Small intestine (tissue), 7 donors: ENCODE measurements at regions not wholly inside any gene's neighbourhood (a gene's known extent, or its start where the extent isn't known, plus 50 kb on each side); places are given as distances from the start of the nearest gene placed in this dataset.
A peak's percentile ranks its signal among the peaks of the same experiment; 100 is the strongest.

ENCODE experiments used
- DNase-seq, 2 donors: peaks; one replicate each; pipeline versions ENCODE4 v3.0.0 to v3.0.0-alpha.2; 2013
- FAIRE-seq: peaks from 2 replicates; lab custom pipeline; 2012; peaks lifted over from hg19 to GRCh38; lab: Jason Lieb, UNC
- H3K27ac ChIP-seq, 3 donors: one replicate each; pipeline ENCODE4 v1.5.1; 2013; ENCODE audit warnings: low read length in 2 of 3, mild to moderate bottlenecking in 2 of 3, control low read depth in 1 of 3, inconsistent platforms in 1 of 3, low read depth in 1 of 3, moderate library complexity in 1 of 3
- H3K27me3 ChIP-seq, 3 donors: one replicate each; pipeline ENCODE4 v1.6.1; 2013; ENCODE audit warnings: low read length in 3 of 3, inconsistent platforms in 1 of 3; ENCODE audit not compliant: control insufficient read depth in 3 of 3, insufficient read depth in 3 of 3
- H3K36me3 ChIP-seq, 3 donors: one replicate each; pipeline ENCODE4 v1.6.1; 2013; ENCODE audit warnings: low read length in 3 of 3, inconsistent platforms in 1 of 3, low read depth in 1 of 3, mild to moderate bottlenecking in 1 of 3, moderate library complexity in 1 of 3; ENCODE audit not compliant: control insufficient read depth in 3 of 3, insufficient read depth in 2 of 3
- H3K4me1 ChIP-seq, 3 donors: one replicate each; pipeline ENCODE4 v1.6.1; 2013; ENCODE audit warnings: low read length in 2 of 3, inconsistent platforms in 1 of 3, low read depth in 1 of 3, mild to moderate bottlenecking in 1 of 3, moderate library complexity in 1 of 3; ENCODE audit not compliant: control insufficient read depth in 3 of 3, insufficient read depth in 2 of 3
- H3K4me3 ChIP-seq, 3 donors: one replicate each; pipeline ENCODE4 v1.5.1; 2013; ENCODE audit warnings: low read length in 3 of 3, control low read depth in 1 of 3, inconsistent platforms in 1 of 3, low read depth in 1 of 3, mild to moderate bottlenecking in 1 of 3, moderate library complexity in 1 of 3
- H3K9me3 ChIP-seq, 2 donors: one replicate each; pipeline ENCODE4 v1.6.1; 2013; ENCODE audit warnings: low read depth in 1 of 2, low read length in 1 of 2; ENCODE audit not compliant: control insufficient read depth in 2 of 2, insufficient read depth in 1 of 2
- WGBS, 3 donors: extraction: QIAGEN DNeasy Blood & Tissue Kit; methylation state at CpG; one replicate each; pipeline ENCODE4 v1.1.7; 2013; 5-methylcytosine and 5-hydroxymethylcytosine counted together
- donor health status: healthy with polysubstance abuse.
- donor health status: control.
- donor health status: control.
- donor health status: Bipolar disorder and iron deficiency.
- donor health status: healthy.

DNA sequence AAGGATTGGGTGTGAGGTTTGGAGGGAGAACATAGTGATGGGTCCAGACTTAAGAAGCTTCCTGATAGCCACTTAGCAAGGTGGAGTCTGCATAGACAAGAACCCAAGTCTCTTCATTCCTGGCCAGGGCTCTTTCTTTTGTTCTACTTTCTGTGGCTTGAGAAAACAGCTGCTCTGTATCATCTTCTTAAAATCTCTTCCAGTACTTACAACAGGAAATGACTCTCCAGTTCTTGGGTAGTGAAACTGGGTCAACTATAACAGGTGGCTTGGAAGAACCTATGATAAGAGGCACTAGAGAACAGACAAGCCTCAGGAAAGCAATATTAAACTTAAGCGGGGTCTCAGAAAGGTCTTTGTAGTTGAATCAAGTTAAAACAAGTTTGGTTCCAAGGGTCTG lies 148.1 kb upstream of the USP24 start:
- H3K9me3 ChIP-seq, result peaks cover 0 to 8% of the 10 kb centered on the region in 2 donors
- H3K27ac ChIP-seq, result peak overlapping the region in 1 of 3 donors; percentile 45
- no peaks in the 10 kb centered on the region for H3K4me1 ChIP-seq
- FAIRE-seq (no peak), DNase-seq (no peak)
- H3K27me3 ChIP-seq, result peaks cover 1 to 2% (median 2%) of the 10 kb centered on the region in 3 donors
- no peak overlapping the region for H3K4me3 ChIP-seq
- WGBS, 3 donors, result 49 to 84% (median 54%) methylated on average over 1 of the region's 1 CpG
- H3K36me3 ChIP-seq, result no peaks in the 10 kb centered on the region

DNA sequence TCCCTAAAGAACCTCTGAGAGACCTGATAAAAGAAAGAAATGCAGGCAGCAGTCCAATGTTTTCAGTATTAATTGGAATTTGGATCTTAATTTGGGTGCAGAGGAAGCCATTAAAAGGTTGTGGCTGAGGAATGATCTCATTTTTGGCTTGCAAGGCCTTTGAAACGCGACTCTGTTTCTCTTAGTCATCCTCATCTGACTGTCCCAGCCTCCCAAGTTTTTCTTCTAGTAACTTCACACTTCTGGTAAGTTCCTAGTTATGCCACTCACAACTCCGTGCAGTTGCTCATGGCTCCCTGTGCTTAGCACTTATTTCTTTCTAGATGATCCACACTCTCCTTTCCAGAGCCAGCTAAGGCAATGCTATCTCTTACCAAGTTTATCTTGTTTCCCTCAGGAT lies 147.4 kb upstream of the USP24 start:
- Histone ChIP-seq H3K9me3 (peaks cover 0 to 3% of the 10 kb centered on the region in 2 donors), H3K4me3 (no peak overlapping the region), H3K27ac (peak overlapping the region in 1 of 3 donors; percentile 70), H3K4me1 (no peaks in the 10 kb centered on the region), H3K36me3 (no peaks in the 10 kb centered on the region), H3K27me3 (peaks cover 1 to 2% (median 2%) of the 10 kb centered on the region in 3 donors)
- DNase-seq, result no peak
- FAIRE-seq, result no peak
- 45 to 71% (median 65%) methylated on average over 3 of the region's 3 CpGs for WGBS, 3 donors

DNA sequence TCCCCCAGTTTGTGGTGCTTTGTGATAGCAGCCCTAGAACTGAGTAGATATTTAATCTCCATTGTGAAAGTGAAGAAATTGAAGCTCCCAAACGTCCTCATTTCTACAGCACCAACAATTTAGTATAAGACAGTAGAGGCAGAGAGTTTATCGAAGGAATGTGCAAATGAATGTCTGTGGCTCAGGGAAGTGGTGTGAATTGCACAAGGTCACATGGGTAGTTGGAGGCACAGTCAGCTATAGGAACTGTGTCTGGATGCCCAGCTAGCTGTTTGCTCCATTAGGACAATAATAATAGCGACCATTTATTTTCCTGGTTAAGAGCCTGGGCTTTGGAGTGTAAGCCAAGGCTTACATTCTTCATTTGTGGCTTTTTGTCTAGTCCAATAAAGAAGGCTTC lies 144.4 kb upstream of the USP24 start:
- no peak for FAIRE-seq
- WGBS, 3 donors, result 78 to 86% (median 81%) methylated on average over 3 of the region's 3 CpGs
- no peaks in the 10 kb centered on the region for H3K36me3 ChIP-seq

DNA sequence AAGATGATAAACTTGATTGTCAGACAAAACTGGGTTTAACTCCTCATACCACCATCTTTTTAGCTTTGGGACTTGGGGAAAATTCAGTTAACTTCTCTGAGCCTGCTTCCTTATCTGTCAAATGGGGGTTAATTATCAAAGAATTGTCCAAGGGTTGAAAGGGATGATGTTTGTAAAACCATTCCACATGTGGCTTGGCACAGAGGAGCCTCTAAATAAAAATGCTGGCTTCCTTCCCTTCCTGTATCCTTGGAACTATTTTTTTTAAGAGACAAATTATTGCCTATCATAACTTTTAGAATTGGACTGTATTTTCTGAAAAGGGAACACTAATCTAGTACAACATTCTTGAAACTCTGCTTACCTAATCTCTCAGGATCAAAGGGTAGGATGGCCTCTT lies 143.4 kb upstream of the USP24 start:
- FAIRE-seq (no peak), DNase-seq (no peak)
- no peak overlapping the region for H3K27ac ChIP-seq
- H3K9me3 ChIP-seq, result no peaks in the 10 kb centered on the region
- peaks cover 1 to 2% (median 2%) of the 10 kb centered on the region in 3 donors for H3K27me3 ChIP-seq
- H3K4me1 ChIP-seq, result peaks cover 0 to 4% (median 0%) of the 10 kb centered on the region in 3 donors
- H3K36me3 ChIP-seq, result no peaks in the 10 kb centered on the region
- no peak overlapping the region for H3K4me3 ChIP-seq

More for the DNA sequence above, 144.4 kb upstream of the USP24 start:
- Histone ChIP-seq H3K27me3 (peaks cover 1 to 2% (median 2%) of the 10 kb centered on the region in 3 donors), H3K27ac (no peak overlapping the region), H3K4me1 (no peaks in the 10 kb centered on the region), H3K4me3 (no peak overlapping the region), H3K9me3 (no peaks in the 10 kb centered on the region)
- no peak for DNase-seq

DNA sequence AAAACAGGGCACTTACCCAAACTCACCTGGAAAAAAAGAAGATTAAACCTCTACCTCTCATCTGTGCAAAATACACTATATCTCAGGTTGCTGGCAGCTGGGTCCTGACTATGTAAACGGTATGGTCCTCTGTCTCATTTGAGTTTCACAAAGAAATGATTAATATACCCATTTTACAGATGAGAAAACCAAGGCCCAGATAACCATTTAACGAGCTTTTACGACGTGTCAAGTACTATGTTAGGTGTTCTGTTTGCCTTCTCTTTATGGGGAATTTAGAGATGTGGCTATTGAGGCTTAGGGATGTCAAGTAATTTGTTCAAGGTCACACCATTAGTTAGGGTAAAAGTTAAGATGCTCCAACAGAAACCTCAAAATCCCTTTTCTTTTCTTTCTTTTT lies 140.4 kb upstream of the USP24 start:
- H3K27ac ChIP-seq, result no peak overlapping the region
- DNase-seq, result no peak
- WGBS, 3 donors, result 87 to 95% (median 89%) methylated on average over 4 of the region's 4 CpGs
- no peaks in the 10 kb centered on the region for H3K9me3 ChIP-seq
- peaks cover 0 to 9% (median 0%) of the 10 kb centered on the region in 3 donors for H3K4me1 ChIP-seq
- no peak for FAIRE-seq
- H3K4me3 ChIP-seq, result no peak overlapping the region
- H3K36me3 ChIP-seq, result no peaks in the 10 kb centered on the region
- H3K27me3 ChIP-seq, result peaks cover 0 to 1% (median 0%) of the 10 kb centered on the region in 3 donors

DNA sequence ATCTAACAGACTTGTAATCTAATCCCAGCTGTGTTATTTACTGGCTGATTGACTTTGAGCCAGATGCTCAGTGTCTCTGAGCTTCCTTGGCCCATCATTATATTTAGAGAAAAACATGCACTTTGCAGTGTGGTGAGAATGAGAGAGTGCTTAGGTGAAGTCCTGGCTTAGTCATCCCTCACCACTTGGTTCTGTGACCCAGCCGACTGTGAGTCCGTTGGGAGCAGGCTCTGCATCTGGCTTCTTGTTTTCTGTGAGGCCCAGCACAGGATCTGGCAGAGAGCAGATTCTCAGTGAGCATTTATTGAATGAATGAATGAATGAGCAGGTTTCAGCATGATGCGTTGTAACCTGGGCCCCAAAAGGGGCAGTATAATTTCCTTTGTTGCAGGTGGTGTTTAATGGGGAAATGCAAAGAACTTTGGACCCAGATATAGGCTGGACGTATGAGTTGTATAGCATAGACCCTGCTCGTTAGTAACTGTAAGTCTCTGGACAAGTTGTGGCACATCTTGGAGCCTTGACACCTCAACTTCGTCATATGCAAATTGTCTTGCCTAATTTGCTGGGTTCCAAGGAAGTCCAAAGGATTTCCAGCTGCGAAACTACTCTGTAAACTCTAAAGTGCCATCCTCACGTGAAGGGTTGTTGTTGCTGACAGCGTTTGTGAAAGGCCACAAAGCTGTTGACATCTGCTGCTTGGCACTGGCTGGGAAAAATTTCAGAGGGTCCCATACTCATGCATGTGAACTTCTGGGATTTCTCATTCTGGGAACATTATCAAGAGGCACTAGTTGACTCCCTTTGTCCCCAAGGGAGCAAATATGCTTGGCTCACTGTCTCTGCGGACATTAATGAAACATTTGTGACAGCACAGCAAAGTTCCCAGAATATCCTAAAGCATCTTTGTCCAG lies 138.8 kb upstream of the USP24 start:
- FAIRE-seq, result no peak

DNA sequence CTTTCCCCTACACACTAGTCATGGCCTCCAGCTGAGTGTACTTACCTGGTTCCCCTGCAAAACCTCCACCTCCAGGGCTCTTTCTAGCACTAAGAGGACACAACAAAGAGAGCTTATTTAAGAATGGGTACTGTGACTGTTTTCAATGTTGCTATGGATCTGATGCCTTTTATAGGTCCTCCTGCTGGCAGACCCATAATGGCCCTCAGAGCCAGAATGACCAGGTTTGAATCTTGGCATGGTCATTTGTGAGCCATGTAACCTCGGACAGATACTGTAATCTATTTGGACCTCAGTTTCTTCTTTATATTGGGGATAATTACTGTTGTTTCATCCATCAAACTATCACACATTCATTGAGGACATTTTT lies 137.6 kb upstream of the USP24 start:
- H3K36me3 ChIP-seq, result no peaks in the 10 kb centered on the region
- no peak for FAIRE-seq
- no peaks in the 10 kb centered on the region for H3K9me3 ChIP-seq
- no peaks in the 10 kb centered on the region for H3K27me3 ChIP-seq
- no peak for DNase-seq
- H3K4me1 ChIP-seq, result peaks cover 0 to 9% (median 0%) of the 10 kb centered on the region in 3 donors
- no peak overlapping the region for H3K4me3 ChIP-seq
- WGBS, 3 donors, result 65 to 79% (median 72%) methylated on average over 1 of the region's 1 CpG
- H3K27ac ChIP-seq, result no peak overlapping the region

More for the DNA sequence above, 138.8 kb upstream of the USP24 start:
- 33 to 61% (median 45%) methylated on average over 10 of the region's 10 CpGs for WGBS, 3 donors
- Histone ChIP-seq H3K36me3 (no peaks in the 10 kb centered on the region), H3K4me3 (no peak overlapping the region), H3K9me3 (no peaks in the 10 kb centered on the region), H3K27ac (no peak overlapping the region), H3K4me1 (peaks cover 0 to 9% (median 0%) of the 10 kb centered on the region in 3 donors), H3K27me3 (peaks cover 0 to under 1% (median 0%) of the 10 kb centered on the region in 3 donors)
- peak in 1 of 2 donors; percentile 71 for DNase-seq

DNA sequence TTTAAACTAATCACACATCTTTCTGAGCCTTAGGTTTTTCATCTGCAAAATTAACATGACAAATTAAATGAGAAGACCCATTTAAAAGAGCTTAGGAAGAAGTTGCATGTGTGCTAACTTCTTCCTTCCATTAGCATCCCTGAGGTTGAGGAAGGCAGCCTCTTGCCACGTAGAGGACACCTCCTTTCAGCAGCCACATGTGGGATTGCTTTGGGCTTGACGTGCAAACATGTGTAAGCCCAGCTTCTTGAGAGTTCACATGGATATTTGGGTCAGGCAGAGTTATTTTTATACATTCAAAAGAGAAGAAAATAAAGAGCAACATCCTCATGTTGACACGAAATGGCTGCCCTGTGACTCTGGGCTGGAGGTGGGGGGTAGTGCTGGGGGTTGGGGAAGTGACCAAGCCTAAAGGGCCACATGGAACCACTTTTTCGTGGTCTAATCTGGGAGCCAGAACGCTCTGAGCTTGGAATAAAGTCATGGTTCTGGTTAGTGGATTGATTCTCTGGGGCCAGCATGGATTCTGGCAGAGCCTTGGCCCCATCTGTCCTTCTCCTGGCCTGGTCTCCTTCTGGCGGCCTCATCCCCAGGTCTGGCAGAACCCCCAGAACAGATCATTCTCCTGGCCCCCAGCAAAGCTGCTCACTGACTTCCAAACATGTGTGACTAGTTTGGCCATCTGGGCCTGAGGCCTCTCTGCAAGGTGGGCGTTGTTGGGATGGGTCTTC lies 137.1 kb upstream of the USP24 start:
- no peaks in the 10 kb centered on the region for H3K27me3 ChIP-seq
- peaks cover 0 to 9% (median 0%) of the 10 kb centered on the region in 3 donors for H3K4me1 ChIP-seq
- no peak overlapping the region for H3K27ac ChIP-seq
- no peaks in the 10 kb centered on the region for H3K9me3 ChIP-seq
- DNase-seq (no peak), FAIRE-seq (no peak)
- no peaks in the 10 kb centered on the region for H3K36me3 ChIP-seq
- no peak overlapping the region for H3K4me3 ChIP-seq
- WGBS, 3 donors, result 77 to 89% (median 81%) methylated on average over 7 of the region's 7 CpGs
